Lower leg skin (tissue), 4 donors: ENCODE measurements at regions not wholly inside any gene's neighbourhood (a gene's known extent, or its start where the extent isn't known, plus 50 kb on each side); places are given as distances from the start of the nearest gene placed in this dataset.
"Not testable (repeated sequence)": the region's sequence is repeated elsewhere in the genome, so short reads cannot be mapped to it uniquely, and the experiment has no call there.

Experiments
- DNase-seq, 2 donors: peaks; one replicate each; pipeline ENCODE4 v3.0.0-alpha.2; 2019; ENCODE audit warnings: low spot score in 2 of 2
- H3K4me3 ChIP-seq: fragments of 200-600 bp; sonication (generic); 2 replicates; pipeline ENCODE4 v1.5.1; 2017; ENCODE audit warnings: mild to moderate bottlenecking, low read depth; ENCODE audit not compliant: poor library complexity, severe bottlenecking
- POLR2A ChIP-seq, 2 donors: fragments of 450-650 bp; IDR thresholded peaks; one replicate each; pipeline ENCODE4 v1.6.1; 2016 to 2017; ENCODE audit warnings: antibody characterized with exemption in 2 of 2, mild to moderate bottlenecking in 1 of 2, moderate library complexity in 1 of 2
- WGBS, 2 donors: methylation state at CpG; one replicate each; pipeline ENCODE4 v1.1.5; 2018; 5-methylcytosine and 5-hydroxymethylcytosine counted together
- intact Hi-C: fragments of 100-400 bp; cut with DNase I; formaldehyde crosslinking; loops from one replicate; pipeline ENCODE4 v1.15.0; 2023; ENCODE audit warnings: low total_unique reads
- TF ChIP-seq, protein P1 (sequence below), 3 donors: fragments of 450-650 bp; IDR thresholded peaks; one replicate each; pipeline ENCODE4 v1.5.1; 2016; ENCODE audit warnings: antibody characterized with exemption in 3 of 3, mild to moderate bottlenecking in 3 of 3, moderate library complexity in 2 of 3

DNA sequence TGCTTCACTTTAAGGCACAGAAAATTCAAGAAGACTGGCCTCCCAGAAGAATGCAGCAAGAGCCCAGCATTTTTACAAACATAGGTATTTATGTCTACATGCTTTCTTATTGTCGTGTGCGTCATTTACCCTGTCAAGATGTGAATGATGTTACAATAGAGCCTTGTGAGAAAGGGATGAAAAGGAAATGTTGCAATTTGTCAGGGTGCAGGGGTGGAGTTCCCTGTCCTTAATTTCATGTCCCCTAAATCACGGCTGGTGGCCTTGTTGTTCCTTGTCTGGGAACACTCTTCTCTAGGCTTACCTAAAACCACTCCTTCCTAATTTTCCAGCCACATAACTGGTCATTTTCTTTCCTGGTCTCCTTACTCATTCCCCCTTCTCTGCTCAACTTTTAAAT, 194.2 kb downstream of the TXNL1 start:
- TF ChIP-seq POLR2A (IDR thresholded peaks at IDR 0.05) = no peak
- TF ChIP-seq, protein P1, sequence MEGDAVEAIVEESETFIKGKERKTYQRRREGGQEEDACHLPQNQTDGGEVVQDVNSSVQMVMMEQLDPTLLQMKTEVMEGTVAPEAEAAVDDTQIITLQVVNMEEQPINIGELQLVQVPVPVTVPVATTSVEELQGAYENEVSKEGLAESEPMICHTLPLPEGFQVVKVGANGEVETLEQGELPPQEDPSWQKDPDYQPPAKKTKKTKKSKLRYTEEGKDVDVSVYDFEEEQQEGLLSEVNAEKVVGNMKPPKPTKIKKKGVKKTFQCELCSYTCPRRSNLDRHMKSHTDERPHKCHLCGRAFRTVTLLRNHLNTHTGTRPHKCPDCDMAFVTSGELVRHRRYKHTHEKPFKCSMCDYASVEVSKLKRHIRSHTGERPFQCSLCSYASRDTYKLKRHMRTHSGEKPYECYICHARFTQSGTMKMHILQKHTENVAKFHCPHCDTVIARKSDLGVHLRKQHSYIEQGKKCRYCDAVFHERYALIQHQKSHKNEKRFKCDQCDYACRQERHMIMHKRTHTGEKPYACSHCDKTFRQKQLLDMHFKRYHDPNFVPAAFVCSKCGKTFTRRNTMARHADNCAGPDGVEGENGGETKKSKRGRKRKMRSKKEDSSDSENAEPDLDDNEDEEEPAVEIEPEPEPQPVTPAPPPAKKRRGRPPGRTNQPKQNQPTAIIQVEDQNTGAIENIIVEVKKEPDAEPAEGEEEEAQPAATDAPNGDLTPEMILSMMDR (IDR thresholded peaks at IDR 0.05) = no peak
- H3K4me3 ChIP-seq = no peak overlapping the region
- DNase-seq = no peak
- WGBS, 2 donors = 78 to 81% methylated on average over 3 of the region's 3 CpGs
- intact Hi-C loops = no loop called here

DNA sequence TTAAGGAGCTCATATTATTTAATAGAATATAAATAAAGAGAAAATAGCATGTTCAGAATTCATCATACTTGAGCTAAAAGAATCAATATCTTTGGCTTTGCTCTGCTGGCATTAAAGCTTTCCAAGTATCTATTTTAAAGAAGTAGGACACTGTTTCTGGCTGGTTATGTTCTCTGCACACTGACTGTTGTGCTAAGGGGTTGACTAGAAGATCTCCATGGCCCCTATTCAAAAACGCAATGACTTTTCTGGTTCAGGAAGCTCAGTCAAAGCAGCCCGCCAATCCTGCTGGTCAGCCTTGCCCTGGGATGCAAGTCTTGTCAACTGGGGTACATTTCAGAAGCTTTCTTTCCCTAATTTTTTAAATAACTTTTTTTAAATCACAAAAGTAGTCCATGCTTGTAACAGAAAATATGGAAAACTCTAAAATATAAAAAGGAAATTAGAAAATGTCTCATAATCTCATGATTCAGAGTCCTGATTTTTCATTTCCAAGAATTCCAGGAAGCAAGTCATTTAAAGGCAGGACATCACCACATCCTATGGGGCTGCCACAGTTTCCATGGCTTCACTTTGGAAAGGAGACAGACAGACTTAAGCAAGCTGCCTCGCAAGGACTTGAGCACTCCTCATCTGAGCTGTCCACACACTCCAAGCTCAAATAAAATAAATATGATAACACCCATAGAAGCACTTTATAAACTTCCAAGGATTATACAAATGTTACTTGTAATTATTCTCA, 195.1 kb downstream of the TXNL1 start:
- no peak overlapping the region for H3K4me3 ChIP-seq
- DNase-seq = no peak
- intact Hi-C loops = no loop called here
- no peak for TF ChIP-seq POLR2A (IDR thresholded peaks at IDR 0.05)
- TF ChIP-seq, protein P1 (IDR thresholded peaks at IDR 0.05) = no peak
- WGBS, 2 donors = 63 to 72% methylated on average over 3 of the region's 3 CpGs

DNA sequence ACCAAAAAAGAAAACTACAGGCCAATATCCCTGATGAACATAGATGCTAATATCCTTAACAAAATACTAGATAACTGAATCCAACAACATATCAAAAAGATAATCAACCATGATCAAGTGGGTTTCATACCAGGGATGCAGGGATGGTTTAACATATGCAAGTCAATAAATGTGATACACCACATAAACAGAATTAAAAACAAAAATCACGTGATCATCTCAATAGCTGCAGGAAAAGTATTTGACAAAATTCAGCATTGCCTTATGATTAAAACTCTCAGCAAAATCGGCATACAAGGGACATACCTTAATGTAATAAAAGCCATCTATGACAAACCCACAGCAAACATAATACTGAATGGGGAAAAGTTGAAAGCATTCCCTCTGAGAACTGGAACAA, 199.9 kb downstream of the TXNL1 start:
- DNase-seq, H3K4me3 ChIP-seq, intact Hi-C loops: not testable (repeated sequence)
- 86 to 91% methylated on average over 2 of the region's 2 CpGs for WGBS, 2 donors

DNA sequence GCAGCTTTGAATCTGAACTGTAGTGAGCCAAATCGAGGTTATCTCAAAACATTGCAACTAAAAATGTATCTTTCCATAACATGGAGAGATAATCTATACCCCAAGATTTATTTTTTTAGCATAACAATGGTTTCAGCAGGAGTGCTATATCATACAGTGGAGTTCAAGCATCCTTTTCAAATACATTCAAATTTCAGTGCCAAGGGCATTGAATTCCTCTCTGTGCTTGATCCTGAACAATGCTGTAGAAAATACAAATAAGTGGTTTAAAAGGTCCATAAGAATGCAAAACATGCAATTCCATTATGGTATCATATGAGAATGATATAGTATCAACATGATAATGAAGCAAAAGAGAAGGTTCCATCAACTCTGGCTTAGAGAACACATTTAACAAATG, 201.7 kb downstream of the TXNL1 start:
- intact Hi-C loops = no loop called here
- 75 to 86% methylated on average over 1 of the region's 1 CpG for WGBS, 2 donors
- TF ChIP-seq, protein P1 (IDR thresholded peaks at IDR 0.05) = no peak
- no peak for TF ChIP-seq POLR2A (IDR thresholded peaks at IDR 0.05)
- DNase-seq = no peak
- H3K4me3 ChIP-seq = no peak overlapping the region

DNA sequence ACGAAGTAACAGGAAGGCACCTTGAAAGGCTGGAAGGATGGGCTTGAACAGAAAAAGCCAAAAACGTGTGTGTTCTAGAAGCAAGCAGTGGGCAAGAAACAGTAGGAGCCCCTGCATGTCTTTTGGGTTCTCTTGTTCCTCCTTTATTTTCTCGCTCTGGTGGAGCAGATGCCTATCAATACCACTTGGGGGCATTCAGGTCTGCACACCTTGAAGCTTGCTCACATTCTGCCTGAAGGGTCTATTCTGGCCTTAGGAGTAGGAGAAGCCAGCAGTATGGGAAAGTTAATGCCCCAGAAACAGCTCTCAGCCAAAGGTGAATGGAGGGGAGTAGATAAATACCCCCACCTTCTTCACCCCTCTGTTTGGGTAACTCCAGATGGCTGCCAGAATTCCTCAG, 204.5 kb downstream of the TXNL1 start:
- 81 to 85% methylated on average over 3 of the region's 3 CpGs for whole genome bisulfite sequencing, 2 donors
- TF ChIP-seq, protein P1 (IDR thresholded peaks at IDR 0.05) = no peak
- no peak for TF ChIP-seq POLR2A (IDR thresholded peaks at IDR 0.05)
- intact Hi-C loops = no loop called here
- H3K4me3 ChIP-seq = no peak overlapping the region
- DNase-seq = no peak

DNA sequence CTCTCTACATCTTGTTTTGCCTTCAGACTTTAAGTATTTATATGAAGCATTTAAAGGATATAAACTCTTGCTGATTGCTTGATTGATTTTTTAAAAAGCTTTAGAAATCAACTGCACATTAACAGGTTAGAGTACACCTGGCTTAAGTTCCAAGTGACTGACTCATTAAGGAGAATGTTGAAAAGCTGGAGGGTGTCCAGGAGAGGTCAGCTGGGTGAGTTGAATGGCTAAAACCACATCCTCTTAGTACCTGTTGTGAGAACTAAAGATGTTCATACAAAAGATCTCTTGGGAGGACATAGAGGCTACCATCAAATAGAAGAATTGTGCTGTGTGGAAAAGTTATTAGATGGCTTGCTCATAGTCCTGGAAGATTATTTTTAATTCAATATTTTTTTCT, 206.8 kb downstream of the TXNL1 start:
- no peak for TF ChIP-seq POLR2A (IDR thresholded peaks at IDR 0.05)
- TF ChIP-seq, protein P1 (IDR thresholded peaks at IDR 0.05) = no peak
- no peak for DNase-seq
- intact Hi-C loops = no loop called here
- no peak overlapping the region for H3K4me3 ChIP-seq
